Neuronal stem cell (in vitro differentiated cells): ENCODE measurements at regions not wholly inside any gene's neighbourhood (a gene's known extent, or its start where the extent isn't known, plus 50 kb on each side); places are given as distances from the start of the nearest gene placed in this dataset.

ENCODE experiments used
- DNase-seq: peaks from one replicate; pipeline ENCODE4 v3.0.0-alpha.2; 2013; ENCODE audit warnings: low spot score
- H2AFZ ChIP-seq: one replicate; pipeline ENCODE4 v1.6.1; 2013; ENCODE audit warnings: mild to moderate bottlenecking, low read length, inconsistent platforms
- H2AK5ac ChIP-seq: 2 replicates; pipeline ENCODE4 v1.6.1; 2013; ENCODE audit warnings: low read depth, mild to moderate bottlenecking, inconsistent platforms, low read length, moderate library complexity, mixed read lengths
- H2BK120ac ChIP-seq: 2 replicates; pipeline ENCODE4 v1.6.1; 2013; ENCODE audit warnings: low read depth, mild to moderate bottlenecking, inconsistent platforms, low read length, moderate library complexity, mixed read lengths
- H2BK12ac ChIP-seq: one replicate; pipeline ENCODE4 v1.6.1; 2013; ENCODE audit warnings: low read length, inconsistent platforms
- H2BK15ac ChIP-seq: 2 replicates; pipeline ENCODE4 v1.6.1; 2013; ENCODE audit warnings: mild to moderate bottlenecking, low read length, inconsistent platforms, mixed read lengths
- H2BK5ac ChIP-seq: one replicate; pipeline ENCODE4 v1.6.1; 2013; ENCODE audit warnings: inconsistent platforms, mild to moderate bottlenecking, low read length, moderate library complexity
- H3K14ac ChIP-seq: one replicate; pipeline ENCODE4 v1.6.1; 2013; ENCODE audit warnings: low read length, inconsistent platforms
- H3K18ac ChIP-seq: 2 replicates; pipeline ENCODE4 v1.6.1; 2013; ENCODE audit warnings: low read length, inconsistent platforms
- H3K23ac ChIP-seq: 2 replicates; pipeline ENCODE4 v1.6.1; 2013; ENCODE audit warnings: low read depth, mild to moderate bottlenecking, mixed read lengths, low read length, inconsistent platforms; ENCODE audit not compliant: poor library complexity
- H3K27ac ChIP-seq: replicated peaks from 3 replicates; pipeline ENCODE4 v1.5.1; 2013; ENCODE audit warnings: low read length, inconsistent platforms
- H3K27me3 ChIP-seq, 3 experiments: 2 replicates each; pipeline ENCODE4 v1.6.1; 2013; ENCODE audit warnings: low read length in 3 of 3, mild to moderate bottlenecking in 2 of 3, inconsistent platforms in 1 of 3, low read depth in 1 of 3, mixed read lengths in 1 of 3, moderate library complexity in 1 of 3; ENCODE audit not compliant: control insufficient read depth in 3 of 3, insufficient read depth in 3 of 3
- H3K36me3 ChIP-seq, 2 donors: replicated peaks in 1 of 2; 2 replicates each; pipeline ENCODE4 v1.6.1; 2013; ENCODE audit warnings: low read length in 2 of 2; ENCODE audit not compliant: control insufficient read depth in 2 of 2, insufficient read depth in 2 of 2
- H3K4ac ChIP-seq: 2 replicates; pipeline ENCODE4 v1.6.1; 2013; ENCODE audit warnings: inconsistent platforms, mild to moderate bottlenecking, low read length, moderate library complexity
- H3K4me1 ChIP-seq, 2 donors: 1 replicate in 1 of 2; 2 replicates in 1 of 2; pipeline ENCODE4 v1.6.1; 2013; ENCODE audit warnings: low read length in 2 of 2, low read depth in 1 of 2; ENCODE audit not compliant: control insufficient read depth in 2 of 2, insufficient read depth in 1 of 2
- H3K4me2 ChIP-seq: one replicate; pipeline ENCODE4 v1.6.1; 2013; ENCODE audit warnings: mild to moderate bottlenecking, low read length, inconsistent platforms; ENCODE audit not compliant: insufficient read depth, poor library complexity, severe bottlenecking
- H3K4me3 ChIP-seq, 2 donors: 2 replicates each; pipeline ENCODE4 v1.5.1; 2013; ENCODE audit warnings: low read length in 2 of 2, mild to moderate bottlenecking in 2 of 2, inconsistent platforms in 1 of 2, moderate library complexity in 1 of 2
- H3K79me1 ChIP-seq: one replicate; pipeline ENCODE4 v1.6.1; 2013; ENCODE audit warnings: low read depth, mild to moderate bottlenecking, inconsistent platforms, low read length, moderate library complexity
- H3K9ac ChIP-seq: one replicate; pipeline ENCODE4 v1.6.1; 2013; ENCODE audit warnings: mild to moderate bottlenecking, low read depth, low read length, inconsistent platforms; ENCODE audit not compliant: poor library complexity
- H3K9me3 ChIP-seq, 2 donors: replicated peaks in 1 of 2; 2 replicates each; pipeline versions ENCODE3 to v1.6.1; 2013; ENCODE audit warnings: low read length in 2 of 2, mild to moderate bottlenecking in 2 of 2, inconsistent platforms in 1 of 2, low read depth in 1 of 2, mixed read lengths in 1 of 2, moderate library complexity in 1 of 2; ENCODE audit not compliant: control insufficient read depth in 2 of 2, insufficient read depth in 1 of 2
- H4K8ac ChIP-seq: one replicate; pipeline ENCODE4 v1.6.1; 2013; ENCODE audit warnings: low read depth, mild to moderate bottlenecking, inconsistent platforms, low read length, moderate library complexity
- H4K91ac ChIP-seq: one replicate; pipeline ENCODE4 v1.6.1; 2013; ENCODE audit warnings: low read length, low read depth, mild to moderate bottlenecking, inconsistent platforms; ENCODE audit not compliant: poor library complexity
- WGBS, 2 donors: extraction: QIAGEN DNeasy Blood & Tissue Kit; methylation state at CpG; one replicate each; pipeline ENCODE4 v1.1.7; 2013; ENCODE audit warnings: missing lambda C conversion rate in 2 of 2, mixed read lengths in 1 of 2; ENCODE audit not compliant: insufficient read length in 2 of 2, insufficient replicate concordance in 1 of 2; ENCODE audit errors: extremely low coverage in 2 of 2; 5-methylcytosine and 5-hydroxymethylcytosine counted together

DNA sequence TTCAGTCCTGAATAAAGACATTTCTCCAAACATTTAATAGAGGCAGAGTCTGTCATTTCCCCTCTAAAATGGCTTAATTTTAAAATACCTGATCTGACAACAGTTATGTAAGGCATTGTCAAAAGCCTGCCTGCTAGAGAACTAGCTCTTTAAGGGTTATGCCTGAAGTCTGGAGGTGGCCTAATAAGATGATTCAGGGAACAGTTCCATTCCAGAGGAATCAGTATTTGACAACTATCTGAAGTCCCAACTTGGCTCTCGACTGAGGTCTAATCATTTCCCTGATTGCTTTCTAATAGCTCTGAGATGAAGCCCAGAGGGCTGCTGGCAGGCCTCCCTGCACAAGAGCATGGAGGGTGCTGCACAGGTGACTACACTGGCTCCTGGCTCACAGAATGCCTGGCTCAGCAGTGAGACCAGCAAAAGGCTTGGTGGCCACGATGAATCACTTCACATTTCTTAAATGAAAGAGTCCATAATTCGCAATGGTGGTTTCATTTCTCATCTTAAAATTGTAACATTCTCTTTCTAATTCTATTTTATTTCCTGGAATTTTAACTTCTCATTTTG is 509.6 kb upstream of the POM121L12 start:
- no peaks in the 10 kb centered on the region for H3K79me1 ChIP-seq
- no peak for DNase-seq
- H2AK5ac ChIP-seq: no peak overlapping the region
- H3K4ac ChIP-seq: no peak overlapping the region
- WGBS, 2 donors: no CpG with 5 or more reads among the region's 3 CpGs
- no peak overlapping the region for H4K91ac ChIP-seq
- no peaks in the 10 kb centered on the region for H3K36me3 ChIP-seq
- H3K27me3 ChIP-seq: no peaks in the 10 kb centered on the region
- H3K9me3 ChIP-seq: no peaks in the 10 kb centered on the region
- H3K9ac ChIP-seq: no peak overlapping the region
- H3K23ac ChIP-seq: no peak overlapping the region
- no peaks in the 10 kb centered on the region for H3K4me1 ChIP-seq
- H2BK15ac ChIP-seq: no peak overlapping the region
- no peak overlapping the region for H4K8ac ChIP-seq
- H3K14ac ChIP-seq: no peak overlapping the region
- peak overlapping the region; percentile 64 for H3K18ac ChIP-seq
- no peak overlapping the region for H3K27ac ChIP-seq
- no peak overlapping the region for H3K4me3 ChIP-seq
- no peak overlapping the region for H2BK12ac ChIP-seq
- no peak overlapping the region for H3K4me2 ChIP-seq
- H2AFZ ChIP-seq: peak overlapping the region; percentile 62
- H2BK120ac ChIP-seq: no peak overlapping the region
- H2BK5ac ChIP-seq: no peak overlapping the region

DNA sequence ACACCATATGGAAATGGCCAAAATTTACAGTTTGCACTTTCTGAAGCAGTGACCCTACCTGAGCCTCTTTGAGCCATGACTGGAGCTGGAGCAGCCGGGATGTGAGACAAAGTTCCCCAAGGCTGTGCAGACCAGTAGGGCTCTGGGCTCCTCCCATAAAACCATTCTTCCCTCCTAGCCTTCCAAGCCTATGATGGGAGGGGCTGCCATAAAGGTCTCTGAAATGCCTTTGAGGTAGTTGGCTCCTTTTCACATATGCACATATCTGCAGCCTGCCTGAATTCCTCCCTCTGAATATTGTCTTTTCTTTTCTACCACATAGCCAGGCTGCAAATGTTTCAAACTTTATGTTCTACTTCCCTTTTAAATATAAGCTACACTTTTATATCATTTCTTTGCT is 516.6 kb upstream of the POM121L12 start:
- no peak overlapping the region for H3K4ac ChIP-seq

DNA sequence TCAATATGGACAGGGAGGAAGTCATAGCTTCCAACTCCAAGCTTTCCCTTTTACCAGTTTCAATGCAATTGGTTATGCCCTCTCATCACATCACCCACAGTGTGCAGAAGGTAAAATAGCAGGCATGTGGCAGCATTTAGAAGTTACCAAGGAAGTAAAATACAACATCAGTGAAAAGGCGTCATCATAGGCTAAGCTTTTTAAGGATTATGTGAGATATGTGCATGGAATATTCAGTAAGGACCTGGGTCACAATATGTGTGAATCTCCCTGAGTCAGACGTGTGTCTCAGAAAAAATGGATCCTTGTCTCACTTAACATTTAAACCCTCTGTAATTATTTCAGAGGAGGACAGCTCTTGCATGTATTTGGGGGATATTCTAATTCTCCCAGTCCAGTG is 522.8 kb upstream of the POM121L12 start:
- H3K4me2 ChIP-seq: no peak overlapping the region
- no peaks in the 10 kb centered on the region for H3K27me3 ChIP-seq
- no peaks in the 10 kb centered on the region for H3K4me1 ChIP-seq
- WGBS, 2 donors: no CpG with 5 or more reads among the region's 2 CpGs
- no peak overlapping the region for H3K4ac ChIP-seq
- no peak overlapping the region for H2BK5ac ChIP-seq
- H3K14ac ChIP-seq: no peak overlapping the region
- H2AFZ ChIP-seq: no peak overlapping the region
- H4K91ac ChIP-seq: no peak overlapping the region
- H3K9ac ChIP-seq: no peak overlapping the region
- H2BK12ac ChIP-seq: no peak overlapping the region
- H4K8ac ChIP-seq: no peak overlapping the region
- DNase-seq: no peak
- no peak overlapping the region for H3K23ac ChIP-seq
- no peaks in the 10 kb centered on the region for H3K36me3 ChIP-seq
- no peak overlapping the region for H2BK15ac ChIP-seq
- H3K27ac ChIP-seq: no peak overlapping the region
- H3K4me3 ChIP-seq: no peak overlapping the region
- H3K18ac ChIP-seq: no peak overlapping the region
- H2AK5ac ChIP-seq: no peak overlapping the region
- H3K79me1 ChIP-seq: no peaks in the 10 kb centered on the region
- no peak overlapping the region for H2BK120ac ChIP-seq
- peaks cover 4% of the 10 kb centered on the region in 2 donors for H3K9me3 ChIP-seq

More for the DNA sequence above, 516.6 kb upstream of the POM121L12 start:
- DNase-seq: no peak
- Histone ChIP-seq H3K27ac (no peak overlapping the region), H3K9ac (no peak overlapping the region), H2BK120ac (no peak overlapping the region), H3K4me2 (no peak overlapping the region), H3K18ac (no peak overlapping the region), H3K4me3 (no peak overlapping the region), H2AK5ac (no peak overlapping the region), H3K36me3 (no peaks in the 10 kb centered on the region), H3K27me3 (no peaks in the 10 kb centered on the region), H3K23ac (no peak overlapping the region), H2BK5ac (no peak overlapping the region), H4K8ac (no peak overlapping the region), H2BK12ac (no peak overlapping the region), H3K4me1 (no peaks in the 10 kb centered on the region), H4K91ac (no peak overlapping the region), H3K79me1 (no peaks in the 10 kb centered on the region), H2BK15ac (no peak overlapping the region), H2AFZ (no peak overlapping the region), H3K9me3 (peaks cover 4 to 7% of the 10 kb centered on the region in 2 donors), H3K14ac (no peak overlapping the region)
- no CpG with 5 or more reads among the region's 1 CpG for WGBS, 2 donors

DNA sequence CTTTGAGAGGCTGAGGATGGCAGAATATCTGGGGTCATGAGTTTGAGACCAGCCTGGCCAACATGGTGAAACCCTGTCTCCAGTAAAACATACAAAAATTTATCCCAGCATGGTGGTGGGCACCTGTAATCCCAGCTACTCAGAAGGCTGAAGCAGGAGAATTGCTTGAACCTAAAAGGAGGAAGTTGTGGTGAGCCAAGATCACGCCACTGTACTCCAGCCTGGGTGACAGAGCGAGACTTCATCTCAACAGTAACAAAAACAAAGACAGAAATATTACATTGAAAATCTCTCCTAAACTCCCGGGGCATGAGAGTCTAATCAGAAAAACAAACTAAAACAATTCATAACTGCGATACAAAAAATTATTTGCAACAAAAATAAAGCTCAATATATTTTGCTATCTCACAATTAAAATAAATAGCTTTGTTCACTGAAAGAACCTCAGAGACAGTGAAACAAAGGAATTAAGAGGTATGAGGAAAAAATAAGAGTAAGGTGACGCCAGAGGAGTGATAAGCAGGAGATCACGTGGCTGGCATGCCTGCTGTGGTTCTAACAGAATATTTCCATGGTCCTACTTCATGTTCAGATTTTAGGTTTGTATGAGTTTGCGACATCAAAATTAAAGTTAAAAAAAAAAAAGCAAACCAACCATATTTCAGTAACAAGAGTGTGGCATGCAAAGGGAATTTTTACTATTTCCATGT is 527.7 kb upstream of the POM121L12 start:
- Histone ChIP-seq H3K4me2 (no peak overlapping the region), H3K4me3 (no peak overlapping the region), H3K9ac (no peak overlapping the region), H2BK120ac (no peak overlapping the region), H2BK12ac (no peak overlapping the region), H3K27ac (no peak overlapping the region), H2AK5ac (no peak overlapping the region), H3K79me1 (no peaks in the 10 kb centered on the region), H2BK15ac (no peak overlapping the region), H4K8ac (no peak overlapping the region), H3K14ac (no peak overlapping the region), H2AFZ (no peak overlapping the region), H4K91ac (no peak overlapping the region), H3K27me3 (no peaks in the 10 kb centered on the region), H3K9me3 (no peaks in the 10 kb centered on the region), H3K4me1 (no peaks in the 10 kb centered on the region), H3K23ac (no peak overlapping the region), H3K36me3 (no peaks in the 10 kb centered on the region), H3K4ac (no peak overlapping the region), H2BK5ac (no peak overlapping the region), H3K18ac (no peak overlapping the region)
- no CpG with 5 or more reads among the region's 7 CpGs for WGBS, 2 donors
- no peak for DNase-seq
